ENCODE measurements at regions not wholly inside any gene's neighbourhood (a gene's known extent, or its start where the extent isn't known, plus 50 kb on each side); places are given as distances from the start of the nearest gene placed in this dataset.
"Not testable (repeated sequence)": the region's sequence is repeated elsewhere in the genome, so short reads cannot be mapped to it uniquely, and the experiment has no call there.

- no peak overlapping the region for H3K4me3 Mint-ChIP-seq
- no peaks in the 10 kb centered on the region for H3K4me1 Mint-ChIP-seq (ENCODE audit: low read depth)
- no peak overlapping the region for H3K27ac Mint-ChIP-seq
- peaks cover 7% of the 10 kb centered on the region for H3K27me3 Mint-ChIP-seq
- H3K36me3 Mint-ChIP-seq: peaks cover 8% of the 10 kb centered on the region
- POLR2A ChIA-PET: no interaction called here
- intact Hi-C loops (cut with micrococcal nuclease): no loop called here
- CTCF ChIA-PET: no interaction called here
- peak; percentile 23 for DNase-seq
- peaks cover 24% of the 10 kb centered on the region for H3K9me3 Mint-ChIP-seq
Observed at GRCh38 chr5:82975812-82976211, 101.4 kb downstream of the TMEM167A start.

GRCh38 chr5:82975396-82975795 lies 101.8 kb downstream of the TMEM167A start:
- intact Hi-C loops (cut with micrococcal nuclease): no loop called here
- DNase-seq: no peak
- Mint-ChIP-seq H3K4me3 (no peak overlapping the region), H3K27me3 (peaks cover 7% of the 10 kb centered on the region), H3K9me3 (peaks cover 24% of the 10 kb centered on the region), H3K27ac (no peak overlapping the region), H3K4me1 (ENCODE audit: low read depth) (no peaks in the 10 kb centered on the region), H3K36me3 (peaks cover 8% of the 10 kb centered on the region)
- ChIA-PET POLR2A (no interaction called here), CTCF (no interaction called here)

- H3K27ac Mint-ChIP-seq; DNase-seq; H3K4me3 Mint-ChIP-seq; H3K27me3 Mint-ChIP-seq; POLR2A ChIA-PET; CTCF ChIA-PET; intact Hi-C loops (cut with micrococcal nuclease); H3K4me1 Mint-ChIP-seq (ENCODE audit: low read depth); H3K36me3 Mint-ChIP-seq: not testable (repeated sequence)
- H3K9me3 Mint-ChIP-seq: peaks cover 26% of the 10 kb centered on the region
Observed at GRCh38 chr5:82974346-82974745, 102.8 kb downstream of the TMEM167A start.

- Mint-ChIP-seq H3K4me3 (no peak overlapping the region), H3K27me3 (peaks cover 4% of the 10 kb centered on the region), H3K27ac (no peak overlapping the region), H3K4me1 (ENCODE audit: low read depth) (peaks cover 18% of the 10 kb centered on the region), H3K36me3 (peaks cover 15% of the 10 kb centered on the region), H3K9me3 (peaks cover 31% of the 10 kb centered on the region)
- POLR2A ChIA-PET: no interaction called here
- DNase-seq: no peak
- intact Hi-C loops (cut with micrococcal nuclease): no loop called here
- CTCF ChIA-PET: no interaction called here
Observed at GRCh38 chr5:82971901-82972300, 105.3 kb downstream of the TMEM167A start.

GRCh38 chr5:82971034-82971806 lies 106.0 kb downstream of the TMEM167A start:
- Mint-ChIP-seq H3K36me3 (peaks cover 15% of the 10 kb centered on the region), H3K4me1 (ENCODE audit: low read depth) (peaks cover 18% of the 10 kb centered on the region), H3K9me3 (peaks cover 26% of the 10 kb centered on the region)
- H3K27me3 Mint-ChIP-seq; POLR2A ChIA-PET; H3K27ac Mint-ChIP-seq; H3K4me3 Mint-ChIP-seq; intact Hi-C loops (cut with micrococcal nuclease); DNase-seq; CTCF ChIA-PET: not testable (repeated sequence)

- intact Hi-C loops (cut with micrococcal nuclease): loop anchor here (1.0 to 2.0 kb wide), 3 partner anchors 108 to 613 kb away; partner anchors contain the start of genes TMEM167A and XRCC4
- Mint-ChIP-seq H3K4me1 (ENCODE audit: low read depth) (peaks cover 18% of the 10 kb centered on the region), H3K4me3 (peak overlapping the region; percentile 11), H3K27ac (peak overlapping the region; percentile 47)
- peak; percentile 70 for DNase-seq
- POLR2A ChIA-PET, H3K36me3 Mint-ChIP-seq, CTCF ChIA-PET, H3K9me3 Mint-ChIP-seq, H3K27me3 Mint-ChIP-seq: not testable (repeated sequence)
Observed at GRCh38 chr5:82969221-82969976, 107.8 kb downstream of the TMEM167A start.

GRCh38 chr5:82967072-82967471 lies 110.1 kb downstream of the TMEM167A start:
- intact Hi-C loops (cut with micrococcal nuclease): no loop called here
- CTCF ChIA-PET: no interaction called here
- Mint-ChIP-seq H3K9me3 (peaks cover 8% of the 10 kb centered on the region), H3K4me3 (no peak overlapping the region), H3K4me1 (ENCODE audit: low read depth) (peaks cover 18% of the 10 kb centered on the region), H3K27me3 (no peaks in the 10 kb centered on the region), H3K36me3 (peaks cover 7% of the 10 kb centered on the region), H3K27ac (no peak overlapping the region)
- no peak for DNase-seq
- POLR2A ChIA-PET: no interaction called here

GRCh38 chr5:82959466-82959865 lies 117.7 kb downstream of the TMEM167A start:
- Mint-ChIP-seq H3K27ac (no peak overlapping the region), H3K4me1 (ENCODE audit: low read depth) (no peaks in the 10 kb centered on the region), H3K27me3 (no peaks in the 10 kb centered on the region), H3K4me3 (no peak overlapping the region), H3K36me3 (no peaks in the 10 kb centered on the region), H3K9me3 (peaks cover 19% of the 10 kb centered on the region)
- no peak for DNase-seq
- CTCF ChIA-PET: no interaction called here
- POLR2A ChIA-PET: no interaction called here
- intact Hi-C loops (cut with micrococcal nuclease): no loop called here

GRCh38 chr5:82956600-82956999 lies 120.6 kb downstream of the TMEM167A start:
- no peak for DNase-seq
- Mint-ChIP-seq H3K4me1 (ENCODE audit: low read depth) (no peaks in the 10 kb centered on the region), H3K9me3 (peaks cover 19% of the 10 kb centered on the region), H3K36me3 (no peaks in the 10 kb centered on the region), H3K4me3 (no peak overlapping the region), H3K27me3 (no peaks in the 10 kb centered on the region), H3K27ac (no peak overlapping the region)
- intact Hi-C loops (cut with micrococcal nuclease): no loop called here
- ChIA-PET CTCF (no interaction called here), POLR2A (no interaction called here)

GRCh38 chr5:82952326-82952725 lies 124.9 kb downstream of the TMEM167A start:
- CTCF ChIA-PET: no interaction called here
- POLR2A ChIA-PET: no interaction called here
- H3K4me1 Mint-ChIP-seq (ENCODE audit: low read depth): no peaks in the 10 kb centered on the region
- peaks cover 24% of the 10 kb centered on the region for H3K9me3 Mint-ChIP-seq
- no peak for DNase-seq
- H3K4me3 Mint-ChIP-seq: no peak overlapping the region
- no peaks in the 10 kb centered on the region for H3K36me3 Mint-ChIP-seq
- H3K27ac Mint-ChIP-seq: no peak overlapping the region
- no peaks in the 10 kb centered on the region for H3K27me3 Mint-ChIP-seq
- intact Hi-C loops (cut with micrococcal nuclease): no loop called here

- POLR2A ChIA-PET; H3K27ac Mint-ChIP-seq; H3K4me1 Mint-ChIP-seq (ENCODE audit: low read depth); H3K4me3 Mint-ChIP-seq; H3K27me3 Mint-ChIP-seq; DNase-seq; H3K9me3 Mint-ChIP-seq; H3K36me3 Mint-ChIP-seq; intact Hi-C loops (cut with micrococcal nuclease); CTCF ChIA-PET: not testable (repeated sequence)
Observed at GRCh38 chr5:82944267-82944666, 132.9 kb downstream of the TMEM167A start.

GRCh38 chr5:82942083-82942881 lies 134.9 kb downstream of the TMEM167A start:
- Mint-ChIP-seq H3K36me3 (no peaks in the 10 kb centered on the region), H3K27ac (no peak overlapping the region), H3K9me3 (no peaks in the 10 kb centered on the region), H3K4me1 (ENCODE audit: low read depth) (no peaks in the 10 kb centered on the region), H3K27me3 (peaks cover 2% of the 10 kb centered on the region), H3K4me3 (no peak overlapping the region)
- no peak for DNase-seq
- CTCF ChIA-PET: no interaction called here
- POLR2A ChIA-PET: no interaction called here
- intact Hi-C loops (cut with micrococcal nuclease): no loop called here
